HepG2 (cell line): ENCODE measurements at regions not wholly inside any gene's neighbourhood (a gene's known extent, or its start where the extent isn't known, plus 50 kb on each side); places are given as distances from the start of the nearest gene placed in this dataset.

Experiments used
- ATAC-seq: fragments of 200-7000 bp; cut with Tn5 transposase; 3 replicates; pipeline ENCODE4 v1.9.1; 2020; ENCODE audit warnings: mild to moderate bottlenecking, moderate library complexity
- BruUV-seq: library from RNA; stranded (reverse); fragments of 400-500 nt; replicated peaks from 2 replicates; lab custom pipeline; 2021; lab: Mats Ljungman, UMichigan
- CTCF ChIA-PET: fragments of 300-600 bp; formaldehyde crosslinking; extraction: SDS; loops from one replicate; lab custom pipeline; 2021; ENCODE audit warnings: low total read pairs, inconsistent platforms, low intra/inter-chr PET ratio; lab: Yijun Ruan, JAX
- POLR2A ChIA-PET: fragments of 350-600 bp; sonication (Branson Sonifier 250); formaldehyde crosslinking; loops from one replicate; lab custom pipeline; 2020; ENCODE audit warnings: antibody characterized with exemption, inconsistent platforms; lab: Yijun Ruan, JAX
- DNase-seq: peaks from one replicate; pipeline ENCODE4 v3.0.0-alpha.2; 2015; ENCODE audit warnings: low spot score
- FAIRE-seq: peaks from 3 replicates; lab custom pipeline; 2011; peaks lifted over from hg19 to GRCh38; lab: Jason Lieb, UNC
- H2AFZ ChIP-seq: one replicate; pipeline ENCODE4 v1.6.1; 2011; ENCODE audit warnings: low read length, inconsistent platforms
- H3K27ac ChIP-seq: fragments of 300-600 bp; 3 replicates; pipeline ENCODE4 v1.8.0; 2011; ENCODE audit warnings: mixed run types, mild to moderate bottlenecking, mixed read lengths, low read length, inconsistent platforms; ENCODE audit not compliant: insufficient read depth; ENCODE audit errors: extremely low read length
- H3K27me3 ChIP-seq, 2 experiments: fragments of 200-600 bp in 1 of 2; 2 replicates in 1 of 2; 3 replicates in 1 of 2; pipeline versions ENCODE4 v1.6.0 to v1.8.0; 2011; ENCODE audit warnings: low read length in 2 of 2, mild to moderate bottlenecking in 2 of 2, moderate library complexity in 2 of 2, inconsistent platforms in 1 of 2; ENCODE audit not compliant: insufficient read depth in 2 of 2, control insufficient read depth in 1 of 2
- H3K36me3 ChIP-seq, 2 experiments: fragments of 200-600 bp in 1 of 2; replicated peaks in 1 of 2; 2 replicates in 1 of 2; 3 replicates in 1 of 2; pipeline versions ENCODE4 v1.5.1 to v1.8.0; 2011; ENCODE audit warnings: low read length in 2 of 2, inconsistent platforms in 1 of 2; ENCODE audit not compliant: insufficient read depth in 2 of 2, control insufficient read depth in 1 of 2
- H3K4me1 ChIP-seq: 2 replicates; pipeline ENCODE4 v1.5.1; 2012; ENCODE audit warnings: low read length, inconsistent platforms; ENCODE audit not compliant: insufficient read depth
- H3K4me2 ChIP-seq: 2 replicates; pipeline ENCODE4 v1.6.0; 2011; ENCODE audit warnings: low read depth, low read length, inconsistent platforms
- H3K4me3 ChIP-seq, 3 experiments: fragments of 200-600 bp in 1 of 3; sonication (generic), shearing (Covaris generic) in 1 of 3; replicated peaks in 1 of 3; 2 replicates each; pipeline ENCODE4 v1.5.1; 2011 to 2016; ENCODE audit warnings: low read length in 3 of 3, inconsistent platforms in 2 of 3, low read depth in 2 of 3, mild to moderate bottlenecking in 2 of 3, control low read depth in 1 of 3, mixed read lengths in 1 of 3; ENCODE audit not compliant: insufficient read depth in 1 of 3
- H3K79me2 ChIP-seq: one replicate; pipeline ENCODE4 v1.6.1; 2011; ENCODE audit warnings: low read length, inconsistent platforms; ENCODE audit not compliant: insufficient read depth
- H3K9ac ChIP-seq: 2 replicates; pipeline ENCODE4 v1.6.0; 2011; ENCODE audit warnings: mild to moderate bottlenecking, low read depth, low read length, inconsistent platforms; ENCODE audit not compliant: insufficient read depth
- H3K9me3 ChIP-seq: 2 replicates; pipeline ENCODE4 v1.5.1; 2012; ENCODE audit warnings: mild to moderate bottlenecking, low read length
- H4K20me1 ChIP-seq: 2 replicates; pipeline ENCODE4 v1.6.0; 2011; ENCODE audit warnings: inconsistent platforms, mild to moderate bottlenecking, low read length, moderate library complexity; ENCODE audit not compliant: insufficient read depth
- ATF5 ChIP-seq: sonication (generic); formaldehyde crosslinking; IDR thresholded peaks from 2 replicates; pipeline ENCODE4 v1.4.0; 2020; ENCODE audit warnings: mild to moderate bottlenecking, low read depth, missing genetic modification reagents
- CHD2 ChIP-seq: IDR thresholded peaks from 2 replicates; pipeline ENCODE4 v1.6.1; 2011; ENCODE audit warnings: low read depth, low read length, improper control_type of control experiment
- FOXA1 ChIP-seq, 2 experiments: fragments of 450-650 bp in 1 of 2; sonication (generic) in 1 of 2; formaldehyde crosslinking in 1 of 2; IDR thresholded peaks; 2 replicates each; pipeline versions ENCODE4 v1.4.0 to v1.6.1; 2016 to 2020; ENCODE audit warnings: missing genetic modification reagents in 1 of 2
- IKZF4 ChIP-seq: sonication (generic); formaldehyde crosslinking; IDR thresholded peaks from 2 replicates; pipeline ENCODE4 v1.5.1; 2020; ENCODE audit warnings: borderline replicate concordance, mild to moderate bottlenecking, low read depth, missing genetic modification reagents; ENCODE audit errors: not compliant biosample characterization
- NPAS2 ChIP-seq: sonication (generic); formaldehyde crosslinking; IDR thresholded peaks from 2 replicates; pipeline ENCODE4 v1.8.0; 2022; ENCODE audit warnings: mild to moderate bottlenecking, missing genetic modification reagents, borderline replicate concordance
- NRL ChIP-seq: sonication (generic); formaldehyde crosslinking; IDR thresholded peaks from 2 replicates; pipeline ENCODE4 v1.5.0; 2020; ENCODE audit warnings: missing genetic modification reagents, mild to moderate bottlenecking, moderate library complexity, borderline replicate concordance
- PCBP2 ChIP-seq: fragments of 200-400 bp; formaldehyde crosslinking; optimal IDR thresholded peaks from 2 replicates; pipeline ENCODE3; 2018; ENCODE audit warnings: low read length, low read depth; ENCODE audit not compliant: poor library complexity, severe bottlenecking
- PITX1 ChIP-seq: sonication (generic); formaldehyde crosslinking; IDR thresholded peaks from 2 replicates; pipeline ENCODE4 v1.5.1; 2020; ENCODE audit warnings: mild to moderate bottlenecking, missing genetic modification reagents
- SP4 ChIP-seq: sonication (generic); formaldehyde crosslinking; IDR thresholded peaks from 2 replicates; pipeline ENCODE4 v1.8.1; 2023; ENCODE audit warnings: mild to moderate bottlenecking, missing genetic modification reagents
- ZBTB1 ChIP-seq: sonication (generic); formaldehyde crosslinking; IDR thresholded peaks from 2 replicates; pipeline ENCODE4 v1.4.0; 2020; ENCODE audit warnings: missing genetic modification reagents, borderline replicate concordance
- ZFP82 ChIP-seq: sonication (generic); formaldehyde crosslinking; IDR thresholded peaks from 2 replicates; pipeline ENCODE4 v1.5.1; 2020; ENCODE audit warnings: mild to moderate bottlenecking, missing genetic modification reagents, borderline replicate concordance
- ZFY ChIP-seq: sonication (generic); formaldehyde crosslinking; IDR thresholded peaks from 2 replicates; pipeline ENCODE4 v1.4.0; 2020; ENCODE audit warnings: missing genetic modification reagents
- ZMAT5 ChIP-seq: sonication (generic); formaldehyde crosslinking; IDR thresholded peaks from 2 replicates; pipeline ENCODE4 v1.5.0; 2020; ENCODE audit warnings: mild to moderate bottlenecking, low read depth, missing genetic modification reagents, borderline replicate concordance
- ZNF138 ChIP-seq: sonication (generic); formaldehyde crosslinking; IDR thresholded peaks from 2 replicates; pipeline ENCODE4 v1.5.0; 2020; ENCODE audit warnings: mild to moderate bottlenecking, low read depth, missing genetic modification reagents
- ZNF143 ChIP-seq: sonication (generic); formaldehyde crosslinking; IDR thresholded peaks from 2 replicates; pipeline ENCODE4 v1.4.0; 2020; ENCODE audit warnings: missing genetic modification reagents
- ZNF256 ChIP-seq: sonication (generic); formaldehyde crosslinking; conservative IDR thresholded peaks from 2 replicates; pipeline ENCODE4 v1.4.0; 2020; ENCODE audit warnings: missing genetic modification reagents
- ZNF703 ChIP-seq: sonication (generic); formaldehyde crosslinking; IDR thresholded peaks from 2 replicates; pipeline ENCODE4 v1.5.1; 2020; ENCODE audit warnings: missing genetic modification reagents, mild to moderate bottlenecking, moderate library complexity, borderline replicate concordance
- ZNF75D ChIP-seq: sonication (generic); formaldehyde crosslinking; IDR thresholded peaks from 2 replicates; pipeline ENCODE4 v1.8.1; 2023; ENCODE audit warnings: missing genetic modification reagents, mild to moderate bottlenecking, borderline replicate concordance
- ZNF790 ChIP-seq: sonication (generic); formaldehyde crosslinking; IDR thresholded peaks from 2 replicates; pipeline ENCODE4 v1.8.0; 2022; ENCODE audit warnings: missing genetic modification reagents, mild to moderate bottlenecking, borderline replicate concordance
- ZUFSP ChIP-seq: sonication (generic); formaldehyde crosslinking; IDR thresholded peaks from 2 replicates; pipeline ENCODE4 v1.9.0; 2021; ENCODE audit warnings: missing genetic modification reagents, mild to moderate bottlenecking, borderline replicate concordance
- WGBS: methylation state at CpG from one replicate; pipeline ENCODE4 v1.1.6; 2017; ENCODE audit warnings: low lambda C conversion rate; 5-methylcytosine and 5-hydroxymethylcytosine counted together
- in situ Hi-C: cut with HindIII; loops from 2 replicates; pipeline ENCODE4 v1.10.0; 2017; ENCODE audit warnings: low pct_unique_long_range_greater_than_20kb; ENCODE audit not compliant: extremely low pct_ligation_motif_present
- intact Hi-C: fragments of 100-400 bp; cut with micrococcal nuclease; formaldehyde crosslinking; loops from one replicate; pipeline ENCODE4 v1.10.0; 2022; ENCODE audit not compliant: unreplicated experiment

GRCh38 chr21:16676391-16676790, 836.5 kb upstream of the CXADR start:
- Histone ChIP-seq H3K4me3 (no peak overlapping the region), H3K79me2 (no peaks in the 10 kb centered on the region), H3K4me1 (no peaks in the 10 kb centered on the region), H3K27me3 (no peaks in the 10 kb centered on the region; a peak in 1 of 5 replicates), H3K27ac (no peak overlapping the region), H3K36me3 (no peaks in the 10 kb centered on the region), H3K9ac (no peak overlapping the region), H3K9me3 (no peaks in the 10 kb centered on the region), H2AFZ (no peak overlapping the region), H3K4me2 (no peak overlapping the region), H4K20me1 (no peaks in the 10 kb centered on the region)
- DNase-seq, result no peak
- CTCF ChIA-PET, result no interaction called here
- FAIRE-seq, result no peak
- no peak for ATAC-seq
- POLR2A ChIA-PET, result no interaction called here
- 16% methylated on average over 3 of the region's 3 CpGs for WGBS
- in situ Hi-C loops (no loop called here), intact Hi-C loops (no loop called here)
- BruUV-seq, result no TSS peak
- no peak for TF ChIP-seq PCBP2
- no peak for TF ChIP-seq NRL (CRISPR knock-in tag)
- TF ChIP-seq ZNF138 (CRISPR knock-in tag), result no peak
- no peak for TF ChIP-seq ZNF790 (CRISPR knock-in tag)
- TF ChIP-seq ZMAT5 (CRISPR knock-in tag), result no peak
- TF ChIP-seq ZUFSP (CRISPR knock-in tag), result no peak
- no peak for TF ChIP-seq ZFP82 (CRISPR knock-in tag)
- no peak for TF ChIP-seq FOXA1 (IDR thresholded peaks at IDR 0.05)
- no peak for TF ChIP-seq FOXA1 (CRISPR knock-in tag; IDR thresholded peaks at IDR 0.05)
- TF ChIP-seq ZFY (CRISPR knock-in tag), result no peak
- TF ChIP-seq CHD2, result no peak
- TF ChIP-seq ZBTB1 (CRISPR knock-in tag), result no peak
- TF ChIP-seq SP4 (CRISPR knock-in tag), result no peak
- no peak for TF ChIP-seq ZNF75D (CRISPR knock-in tag)
- TF ChIP-seq NPAS2 (CRISPR knock-in tag), result no peak
- no peak for TF ChIP-seq ATF5 (CRISPR knock-in tag)
- no peak for TF ChIP-seq IKZF4 (CRISPR knock-in tag)
- no peak for TF ChIP-seq ZNF143 (CRISPR knock-in tag)
- no peak for TF ChIP-seq ZNF703 (CRISPR knock-in tag)
- TF ChIP-seq ZNF256 (CRISPR knock-in tag), result no peak
- no peak for TF ChIP-seq PITX1 (CRISPR knock-in tag)
